ENCODE measurements at regions not wholly inside any gene's neighbourhood (a gene's known extent, or its start where the extent isn't known, plus 50 kb on each side); places are given as distances from the start of the nearest gene placed in this dataset.
"Not testable (repeated sequence)": the region's sequence is repeated elsewhere in the genome, so short reads cannot be mapped to it uniquely, and the experiment has no call there.

DNA sequence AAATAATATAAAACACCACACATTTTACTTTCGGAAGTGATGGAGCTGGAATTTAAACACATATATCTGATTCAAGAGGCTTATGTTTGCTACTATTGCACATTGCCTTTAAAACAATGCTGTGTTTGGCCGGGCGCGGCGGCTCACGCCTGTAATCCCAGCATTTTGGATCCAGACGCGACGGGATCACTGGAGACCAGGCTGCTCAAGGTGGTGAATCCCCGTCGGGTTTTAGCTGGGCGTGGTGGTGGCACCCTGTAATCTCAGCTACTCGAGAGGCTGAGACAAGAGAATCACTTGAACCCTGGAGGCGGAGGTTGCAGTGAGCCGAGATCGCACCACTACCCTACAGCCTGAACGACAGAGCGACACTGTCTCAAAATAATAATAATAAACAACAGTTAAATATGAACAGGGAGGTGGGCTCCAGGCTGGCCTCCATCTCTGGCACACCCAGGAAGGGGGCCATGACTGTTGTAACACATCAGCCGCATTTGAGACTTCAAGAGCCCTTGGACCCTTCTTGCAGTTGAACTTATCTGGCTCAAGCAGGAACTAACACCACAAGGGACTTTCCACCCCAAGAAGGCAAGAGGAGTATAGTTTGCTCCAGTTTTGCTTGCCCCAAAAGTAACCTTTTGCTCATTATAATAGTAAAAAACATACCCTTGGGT lies 127.1 kb upstream of the ZNF184 start:
- Histone ChIP-seq H4K20me1 (replicated peaks; ENCODE audit: control insufficient read depth, extremely low read depth, insufficient read depth, low read length) (no peaks in the 10 kb centered on the region), H3K79me2 (ENCODE audit: control insufficient read depth, insufficient read depth, low read length) (no peaks in the 10 kb centered on the region), H3K9me3 (replicated peaks; ENCODE audit: control insufficient read depth, insufficient read depth, low read length) (no peaks in the 10 kb centered on the region), H2AFZ (ENCODE audit: low read depth, low read length) (no peak overlapping the region), H3K4me3 (replicated peaks in 1 of 3; ENCODE audit: insufficient read depth in 1 of 3, low read depth in 1 of 3, low read length in 3 of 3) (no peak overlapping the region), H3K27me3 (ENCODE audit: control insufficient read depth in 2 of 2, insufficient read depth in 2 of 2, low read length in 2 of 2) (peaks cover 1 to 11% of the 10 kb centered on the region in 2 experiments), H3K9ac (replicated peaks; ENCODE audit: extremely low read depth, insufficient read depth, low read length) (no peak overlapping the region), H3K4me1 (ENCODE audit: control insufficient read depth, extremely low read depth, insufficient read depth, low read length) (no peaks in the 10 kb centered on the region), H3K27ac (ENCODE audit: insufficient read depth, low read depth, low read length) (no peak overlapping the region), H3K4me2 (ENCODE audit: insufficient read depth, low read length) (no peak overlapping the region), H3K9me1 (replicated peaks; ENCODE audit: control insufficient read depth, extremely low read depth, insufficient read depth, low read length) (no peaks in the 10 kb centered on the region), H3K36me3 (ENCODE audit: control insufficient read depth in 2 of 2, extremely low read depth in 1 of 2, insufficient read depth in 2 of 2, low read length in 2 of 2) (no peaks in the 10 kb centered on the region)
- CTCF ChIA-PET: interaction anchor here (1.5 to 1.8 kb wide), 2 partner anchors 9 to 81 kb away, joined by 3 to 8 read pairs; no protein-coding TSS in a partner anchor
- intact Hi-C loops (cut with micrococcal nuclease) (no loop called here), dilution Hi-C loops (cut with MboI; ENCODE audit: extremely low pct_ligation_motif_present, low sequenced_read_pairs) (no loop called here)
- FAIRE-seq: no peak
- no TSS peak for BruUV-seq (replicated peaks)
- no peak for TF ChIP-seq EZH2 (IDR thresholded peaks at IDR 0.05; ENCODE audit: borderline replicate concordance, low read depth, low read length, severe bottlenecking)
- TF ChIP-seq, protein P1, sequence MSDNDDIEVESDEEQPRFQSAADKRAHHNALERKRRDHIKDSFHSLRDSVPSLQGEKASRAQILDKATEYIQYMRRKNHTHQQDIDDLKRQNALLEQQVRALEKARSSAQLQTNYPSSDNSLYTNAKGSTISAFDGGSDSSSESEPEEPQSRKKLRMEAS (IDR thresholded peaks at IDR 0.05; ENCODE audit: insufficient read depth, insufficient read length): no peak
- DNase-seq (ENCODE audit: low read depth, low spot score): no peak
- POLR2A ChIA-PET: no interaction called here

DNA sequence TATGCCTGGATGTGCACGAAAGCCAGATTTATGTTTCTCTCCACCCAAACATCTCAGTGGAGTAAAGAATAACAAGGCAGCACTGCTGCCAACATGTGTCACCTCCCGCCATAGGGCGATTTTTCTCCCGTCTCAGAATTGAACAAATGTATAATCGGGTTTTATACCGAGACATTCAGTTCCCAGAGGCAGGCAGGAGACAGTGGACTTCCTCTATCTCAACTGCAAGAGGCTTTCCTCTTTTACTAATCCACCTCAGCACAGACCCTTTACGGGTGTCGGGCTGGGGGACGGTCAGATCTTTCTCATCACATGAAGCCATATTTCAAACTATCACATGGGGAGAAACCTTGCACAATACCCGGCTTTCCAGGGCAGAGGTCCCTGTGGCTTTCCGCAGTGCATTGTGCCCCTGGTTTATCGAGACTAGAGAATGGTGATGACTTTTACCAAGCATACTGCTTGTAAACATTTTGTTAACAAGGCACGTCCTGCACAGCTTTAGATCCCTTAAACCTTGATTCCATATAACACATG lies 124.2 kb upstream of the ZNF184 start:
- H3K9ac ChIP-seq (replicated peaks; ENCODE audit: extremely low read depth, insufficient read depth, low read length); H2AFZ ChIP-seq (ENCODE audit: low read depth, low read length); H3K4me3 ChIP-seq (replicated peaks in 1 of 3; ENCODE audit: insufficient read depth in 1 of 3, low read depth in 1 of 3, low read length in 3 of 3); H3K4me1 ChIP-seq (ENCODE audit: control insufficient read depth, extremely low read depth, insufficient read depth, low read length); DNase-seq (ENCODE audit: low read depth, low spot score); H3K36me3 ChIP-seq (ENCODE audit: control insufficient read depth in 2 of 2, extremely low read depth in 1 of 2, insufficient read depth in 2 of 2, low read length in 2 of 2); FAIRE-seq; H3K9me1 ChIP-seq (replicated peaks; ENCODE audit: control insufficient read depth, extremely low read depth, insufficient read depth, low read length); H3K79me2 ChIP-seq (ENCODE audit: control insufficient read depth, insufficient read depth, low read length); BruUV-seq (replicated peaks); H3K4me2 ChIP-seq (ENCODE audit: insufficient read depth, low read length); H3K9me3 ChIP-seq (replicated peaks; ENCODE audit: control insufficient read depth, insufficient read depth, low read length); dilution Hi-C loops (cut with MboI; ENCODE audit: extremely low pct_ligation_motif_present, low sequenced_read_pairs); POLR2A ChIA-PET; intact Hi-C loops (cut with micrococcal nuclease); H4K20me1 ChIP-seq (replicated peaks; ENCODE audit: control insufficient read depth, extremely low read depth, insufficient read depth, low read length); H3K27ac ChIP-seq (ENCODE audit: insufficient read depth, low read depth, low read length): not testable (repeated sequence)
- H3K27me3 ChIP-seq (ENCODE audit: control insufficient read depth in 2 of 2, insufficient read depth in 2 of 2, low read length in 2 of 2): peaks cover 11 to 19% of the 10 kb centered on the region in 2 experiments
- CTCF ChIA-PET: interaction anchor here (1.1 kb wide), 1 partner anchor 12 kb away, joined by 5 read pairs; no protein-coding TSS in a partner anchor

Measured in endothelial cell of umbilical vein (primary cell).